ENCODE measurements at regions not wholly inside any gene's neighbourhood (a gene's known extent, or its start where the extent isn't known, plus 50 kb on each side); places are given as distances from the start of the nearest gene placed in this dataset.
"Not testable (repeated sequence)": the region's sequence is repeated elsewhere in the genome, so short reads cannot be mapped to it uniquely, and the experiment has no call there.

- H3K27me3 ChIP-seq (ENCODE audit: insufficient read depth, poor library complexity, severe bottlenecking): no peaks in the 10 kb centered on the region
- no peak overlapping the region for H3K27ac ChIP-seq (replicated peaks)
- no peak for DNase-seq (ENCODE audit: low read depth in 1 of 2, low spot score in 1 of 2)
- TF ChIP-seq, protein P1, sequence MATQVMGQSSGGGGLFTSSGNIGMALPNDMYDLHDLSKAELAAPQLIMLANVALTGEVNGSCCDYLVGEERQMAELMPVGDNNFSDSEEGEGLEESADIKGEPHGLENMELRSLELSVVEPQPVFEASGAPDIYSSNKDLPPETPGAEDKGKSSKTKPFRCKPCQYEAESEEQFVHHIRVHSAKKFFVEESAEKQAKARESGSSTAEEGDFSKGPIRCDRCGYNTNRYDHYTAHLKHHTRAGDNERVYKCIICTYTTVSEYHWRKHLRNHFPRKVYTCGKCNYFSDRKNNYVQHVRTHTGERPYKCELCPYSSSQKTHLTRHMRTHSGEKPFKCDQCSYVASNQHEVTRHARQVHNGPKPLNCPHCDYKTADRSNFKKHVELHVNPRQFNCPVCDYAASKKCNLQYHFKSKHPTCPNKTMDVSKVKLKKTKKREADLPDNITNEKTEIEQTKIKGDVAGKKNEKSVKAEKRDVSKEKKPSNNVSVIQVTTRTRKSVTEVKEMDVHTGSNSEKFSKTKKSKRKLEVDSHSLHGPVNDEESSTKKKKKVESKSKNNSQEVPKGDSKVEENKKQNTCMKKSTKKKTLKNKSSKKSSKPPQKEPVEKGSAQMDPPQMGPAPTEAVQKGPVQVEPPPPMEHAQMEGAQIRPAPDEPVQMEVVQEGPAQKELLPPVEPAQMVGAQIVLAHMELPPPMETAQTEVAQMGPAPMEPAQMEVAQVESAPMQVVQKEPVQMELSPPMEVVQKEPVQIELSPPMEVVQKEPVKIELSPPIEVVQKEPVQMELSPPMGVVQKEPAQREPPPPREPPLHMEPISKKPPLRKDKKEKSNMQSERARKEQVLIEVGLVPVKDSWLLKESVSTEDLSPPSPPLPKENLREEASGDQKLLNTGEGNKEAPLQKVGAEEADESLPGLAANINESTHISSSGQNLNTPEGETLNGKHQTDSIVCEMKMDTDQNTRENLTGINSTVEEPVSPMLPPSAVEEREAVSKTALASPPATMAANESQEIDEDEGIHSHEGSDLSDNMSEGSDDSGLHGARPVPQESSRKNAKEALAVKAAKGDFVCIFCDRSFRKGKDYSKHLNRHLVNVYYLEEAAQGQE (IDR thresholded peaks at IDR 0.05; ENCODE audit: insufficient replicate concordance, low read depth): no peak
- TF ChIP-seq POLR2AphosphoS5 (IDR thresholded peaks at IDR 0.05; ENCODE audit: low read depth) (no peak), SPI1 (IDR thresholded peaks at IDR 0.05; ENCODE audit: borderline replicate concordance, low read depth) (no peak), GABPA (IDR thresholded peaks at IDR 0.05; ENCODE audit: low read depth) (no peak)
- no peak overlapping the region for H3K4me3 ChIP-seq (replicated peaks; ENCODE audit: insufficient read depth, low read length)
These were observed 105.9 kb upstream of the POU3F1 start for GRCh38 chr1:38152351-38153065.

DNA sequence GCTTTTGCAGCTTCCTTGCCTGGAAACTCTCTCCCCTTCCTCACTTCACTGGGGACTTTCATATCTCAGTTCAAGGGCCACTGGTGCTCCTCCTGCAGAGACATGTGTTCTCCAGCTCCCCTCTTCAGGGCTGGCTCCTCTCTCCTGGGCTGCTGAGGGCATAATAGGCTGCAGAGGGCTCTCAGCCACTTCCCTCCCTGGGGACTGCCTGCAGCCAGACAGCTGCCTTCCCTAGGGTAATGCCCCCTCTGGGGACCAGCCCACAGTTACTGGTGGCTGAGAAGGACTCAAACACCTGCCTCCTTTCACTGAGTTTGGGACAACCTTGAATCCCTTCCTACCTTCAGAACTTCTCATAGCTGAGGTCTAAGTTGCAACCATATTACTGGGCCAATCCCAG, 104.8 kb upstream of the POU3F1 start:
- H3K27ac ChIP-seq (replicated peaks): no peak overlapping the region
- DNase-seq (ENCODE audit: low read depth in 1 of 2, low spot score in 1 of 2): no peak
- TF ChIP-seq POLR2AphosphoS5 (IDR thresholded peaks at IDR 0.05; ENCODE audit: low read depth) (no peak), SPI1 (IDR thresholded peaks at IDR 0.05; ENCODE audit: borderline replicate concordance, low read depth) (no peak), GABPA (IDR thresholded peaks at IDR 0.05; ENCODE audit: low read depth) (no peak)
- TF ChIP-seq, protein P2, sequence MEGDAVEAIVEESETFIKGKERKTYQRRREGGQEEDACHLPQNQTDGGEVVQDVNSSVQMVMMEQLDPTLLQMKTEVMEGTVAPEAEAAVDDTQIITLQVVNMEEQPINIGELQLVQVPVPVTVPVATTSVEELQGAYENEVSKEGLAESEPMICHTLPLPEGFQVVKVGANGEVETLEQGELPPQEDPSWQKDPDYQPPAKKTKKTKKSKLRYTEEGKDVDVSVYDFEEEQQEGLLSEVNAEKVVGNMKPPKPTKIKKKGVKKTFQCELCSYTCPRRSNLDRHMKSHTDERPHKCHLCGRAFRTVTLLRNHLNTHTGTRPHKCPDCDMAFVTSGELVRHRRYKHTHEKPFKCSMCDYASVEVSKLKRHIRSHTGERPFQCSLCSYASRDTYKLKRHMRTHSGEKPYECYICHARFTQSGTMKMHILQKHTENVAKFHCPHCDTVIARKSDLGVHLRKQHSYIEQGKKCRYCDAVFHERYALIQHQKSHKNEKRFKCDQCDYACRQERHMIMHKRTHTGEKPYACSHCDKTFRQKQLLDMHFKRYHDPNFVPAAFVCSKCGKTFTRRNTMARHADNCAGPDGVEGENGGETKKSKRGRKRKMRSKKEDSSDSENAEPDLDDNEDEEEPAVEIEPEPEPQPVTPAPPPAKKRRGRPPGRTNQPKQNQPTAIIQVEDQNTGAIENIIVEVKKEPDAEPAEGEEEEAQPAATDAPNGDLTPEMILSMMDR (IDR thresholded peaks at IDR 0.05; ENCODE audit: insufficient read depth, low read length): no peak
- TF ChIP-seq, protein P1 (IDR thresholded peaks at IDR 0.05; ENCODE audit: insufficient replicate concordance, low read depth): no peak

DNA sequence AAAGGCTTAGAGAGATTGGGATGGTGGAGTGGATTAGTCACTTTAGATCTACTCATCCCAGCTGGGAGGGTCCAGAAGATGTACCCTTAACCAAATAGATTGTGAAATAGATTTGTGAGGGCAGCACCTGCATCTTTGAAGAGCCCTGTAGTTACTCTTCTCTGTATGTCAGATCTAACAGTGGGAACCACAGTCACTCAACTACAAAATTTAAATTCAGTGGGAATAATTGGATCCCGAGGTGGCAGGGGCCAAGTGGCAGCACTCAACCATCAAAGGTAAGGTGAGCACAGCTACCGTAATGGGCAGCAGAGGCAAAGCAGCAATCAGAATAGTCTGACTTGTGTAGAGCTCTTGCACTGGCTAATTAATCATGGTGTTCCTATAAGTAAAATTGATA, 99.5 kb upstream of the POU3F1 start:
- not testable (repeated sequence) for H3K27me3 ChIP-seq (ENCODE audit: insufficient read depth, poor library complexity, severe bottlenecking); H3K4me3 ChIP-seq (replicated peaks; ENCODE audit: insufficient read depth, low read length); H3K27ac ChIP-seq (replicated peaks); DNase-seq (ENCODE audit: low read depth in 1 of 2, low spot score in 1 of 2)

More for the DNA sequence above, 104.8 kb upstream of the POU3F1 start:
- Histone ChIP-seq H3K27me3 (ENCODE audit: insufficient read depth, poor library complexity, severe bottlenecking) (no peaks in the 10 kb centered on the region), H3K4me3 (replicated peaks; ENCODE audit: insufficient read depth, low read length) (no peak overlapping the region)

- Histone ChIP-seq H3K27ac (replicated peaks) (no peak overlapping the region), H3K4me3 (replicated peaks; ENCODE audit: insufficient read depth, low read length) (no peak overlapping the region), H3K27me3 (ENCODE audit: insufficient read depth, poor library complexity, severe bottlenecking) (peaks cover 28% of the 10 kb centered on the region)
- TF ChIP-seq, protein P1 (IDR thresholded peaks at IDR 0.05; ENCODE audit: insufficient replicate concordance, low read depth): no peak
- TF ChIP-seq, protein P2 (IDR thresholded peaks at IDR 0.05; ENCODE audit: insufficient read depth, low read length): no peak
- TF ChIP-seq SPI1 (IDR thresholded peaks at IDR 0.05; ENCODE audit: borderline replicate concordance, low read depth) (no peak), GABPA (IDR thresholded peaks at IDR 0.05; ENCODE audit: low read depth) (no peak)
- no peak for DNase-seq (ENCODE audit: low read depth in 1 of 2, low spot score in 1 of 2)
These were observed 96.0 kb upstream of the POU3F1 start for GRCh38 chr1:38142606-38143005.

Measured in HL-60 (cell line).